ENCODE measurements at regions not wholly inside any gene's neighbourhood (a gene's known extent, or its start where the extent isn't known, plus 50 kb on each side); places are given as distances from the start of the nearest gene placed in this dataset.

DNA sequence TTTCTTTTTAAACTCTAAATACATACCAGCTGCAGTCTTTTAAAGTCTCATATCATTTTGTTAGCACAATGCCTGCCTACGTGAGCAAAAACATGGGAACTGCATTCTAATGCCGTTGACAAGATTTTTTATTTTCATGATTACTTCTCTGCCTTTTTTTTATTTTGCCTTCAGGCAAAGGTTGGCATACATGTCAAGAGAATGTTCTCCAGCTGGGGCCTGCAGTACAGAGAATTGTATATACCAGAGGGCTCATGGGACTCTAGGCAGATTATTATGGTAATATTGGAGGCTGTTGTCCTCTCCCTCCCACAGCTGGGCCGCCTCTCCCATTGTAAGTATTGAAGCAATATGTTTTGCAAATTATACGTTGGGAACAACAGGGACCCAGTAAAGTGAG, 53.9 kb upstream of the OBI1 start:
- Histone ChIP-seq H3K4me2 (ENCODE audit: low read length) (no peak overlapping the region), H3K27me3 (ENCODE audit: low read depth, low read length) (no peaks in the 10 kb centered on the region), H2AFZ (ENCODE audit: low read depth, low read length) (no peak overlapping the region), H3K9me3 (ENCODE audit: insufficient read depth, low read length) (no peaks in the 10 kb centered on the region), H3K4me1 (ENCODE audit: low read length) (no peaks in the 10 kb centered on the region), H4K20me1 (ENCODE audit: insufficient read depth, low read length) (no peaks in the 10 kb centered on the region), H3K36me3 (replicated peaks; ENCODE audit: low read depth, low read length) (no peaks in the 10 kb centered on the region), H3K79me2 (ENCODE audit: low read length) (no peaks in the 10 kb centered on the region), H3K4me3 (ENCODE audit: low read length) (no peak overlapping the region), H3K27ac (ENCODE audit: low read length) (no peak overlapping the region), H3K9ac (ENCODE audit: low read length) (no peak overlapping the region)
- TF ChIP-seq, protein P1, sequence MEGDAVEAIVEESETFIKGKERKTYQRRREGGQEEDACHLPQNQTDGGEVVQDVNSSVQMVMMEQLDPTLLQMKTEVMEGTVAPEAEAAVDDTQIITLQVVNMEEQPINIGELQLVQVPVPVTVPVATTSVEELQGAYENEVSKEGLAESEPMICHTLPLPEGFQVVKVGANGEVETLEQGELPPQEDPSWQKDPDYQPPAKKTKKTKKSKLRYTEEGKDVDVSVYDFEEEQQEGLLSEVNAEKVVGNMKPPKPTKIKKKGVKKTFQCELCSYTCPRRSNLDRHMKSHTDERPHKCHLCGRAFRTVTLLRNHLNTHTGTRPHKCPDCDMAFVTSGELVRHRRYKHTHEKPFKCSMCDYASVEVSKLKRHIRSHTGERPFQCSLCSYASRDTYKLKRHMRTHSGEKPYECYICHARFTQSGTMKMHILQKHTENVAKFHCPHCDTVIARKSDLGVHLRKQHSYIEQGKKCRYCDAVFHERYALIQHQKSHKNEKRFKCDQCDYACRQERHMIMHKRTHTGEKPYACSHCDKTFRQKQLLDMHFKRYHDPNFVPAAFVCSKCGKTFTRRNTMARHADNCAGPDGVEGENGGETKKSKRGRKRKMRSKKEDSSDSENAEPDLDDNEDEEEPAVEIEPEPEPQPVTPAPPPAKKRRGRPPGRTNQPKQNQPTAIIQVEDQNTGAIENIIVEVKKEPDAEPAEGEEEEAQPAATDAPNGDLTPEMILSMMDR (IDR thresholded peaks at IDR 0.05; ENCODE audit: low read depth, low read length), result no peak
- TF ChIP-seq EZH2phosphoT487 (IDR thresholded peaks at IDR 0.05; ENCODE audit: low read depth), result no peak

DNA sequence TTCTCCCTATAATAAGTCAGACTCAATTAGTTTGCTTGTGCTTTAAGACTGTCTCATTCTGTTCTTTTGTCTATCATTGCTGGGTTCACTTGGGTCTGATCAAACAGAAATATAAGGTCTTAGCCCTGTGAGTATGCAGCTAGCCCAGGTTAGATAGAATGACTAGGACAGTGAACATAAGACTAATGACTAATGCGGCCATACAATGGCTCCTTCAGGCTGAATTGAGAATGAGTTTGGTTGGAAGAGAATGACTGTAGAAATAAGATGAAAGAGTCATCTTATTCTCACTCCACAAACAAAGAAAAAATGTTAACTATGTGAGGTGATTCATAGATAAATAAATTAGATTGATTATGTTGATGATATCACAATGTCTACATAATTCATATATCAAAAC, 50.1 kb upstream of the OBI1 start:
- Histone ChIP-seq H3K4me1 (ENCODE audit: low read length) (no peaks in the 10 kb centered on the region), H3K4me3 (ENCODE audit: low read length) (no peak overlapping the region), H3K9ac (ENCODE audit: low read length) (no peak overlapping the region), H3K79me2 (ENCODE audit: low read length) (no peaks in the 10 kb centered on the region), H3K36me3 (replicated peaks; ENCODE audit: low read depth, low read length) (no peaks in the 10 kb centered on the region), H3K27me3 (ENCODE audit: low read depth, low read length) (no peaks in the 10 kb centered on the region), H2AFZ (ENCODE audit: low read depth, low read length) (no peak overlapping the region), H3K9me3 (ENCODE audit: insufficient read depth, low read length) (no peaks in the 10 kb centered on the region), H4K20me1 (ENCODE audit: insufficient read depth, low read length) (no peaks in the 10 kb centered on the region), H3K4me2 (ENCODE audit: low read length) (no peak overlapping the region), H3K27ac (ENCODE audit: low read length) (no peak overlapping the region)
- no peak for TF ChIP-seq EZH2phosphoT487 (IDR thresholded peaks at IDR 0.05; ENCODE audit: low read depth)

Measured in OCI-LY3 (cell line).